ENCODE measurements at regions not wholly inside any gene's neighbourhood (a gene's known extent, or its start where the extent isn't known, plus 50 kb on each side); places are given as distances from the start of the nearest gene placed in this dataset.
A peak's percentile ranks its signal among the peaks of the same experiment; 100 is the strongest.

- no peak for ATAC-seq
- Mint-ChIP-seq H3K36me3 (no peaks in the 10 kb centered on the region), H3K27ac (no peak overlapping the region), H3K9me3 (no peaks in the 10 kb centered on the region)
- DNase-seq (ENCODE audit: low spot score in 2 of 2), result no peak
These were observed 52.5 kb upstream of the RPL34 start for GRCh38 chr4:108567831-108568230.

- peaks cover 0 to 5% of the 10 kb centered on the region in 2 donors for H3K36me3 Mint-ChIP-seq
- DNase-seq (ENCODE audit: low spot score in 2 of 2), result no peak
- no peak for ATAC-seq
- H3K9me3 Mint-ChIP-seq, result no peaks in the 10 kb centered on the region
- H3K27ac Mint-ChIP-seq, result no peak overlapping the region
These were observed 59.3 kb upstream of the RPL34 start for GRCh38 chr4:108561116-108561515.

- H3K36me3 Mint-ChIP-seq, result peaks cover 2 to 5% of the 10 kb centered on the region in 2 donors
- no peaks in the 10 kb centered on the region for H3K9me3 Mint-ChIP-seq
- DNase-seq (ENCODE audit: low spot score in 2 of 2) (no peak), ATAC-seq (no peak)
- H3K27ac Mint-ChIP-seq, result no peak overlapping the region
These were observed 59.8 kb upstream of the RPL34 start for GRCh38 chr4:108560616-108561015.

- Mint-ChIP-seq H3K27ac (no peak overlapping the region), H3K9me3 (no peaks in the 10 kb centered on the region), H3K36me3 (peaks cover 5 to 6% of the 10 kb centered on the region in 2 donors)
- no peak for ATAC-seq
- no peak for DNase-seq (ENCODE audit: low spot score in 2 of 2)
These were observed 60.5 kb upstream of the RPL34 start for GRCh38 chr4:108559911-108560310.

GRCh38 chr4:108559068-108559793, 61.1 kb upstream of the RPL34 start:
- DNase-seq (ENCODE audit: low spot score in 2 of 2), result no peak

GRCh38 chr4:108556588-108557200, 63.7 kb upstream of the RPL34 start:
- Mint-ChIP-seq H3K9me3 (peaks cover 0 to 4% of the 10 kb centered on the region in 2 donors), H3K27ac (no peak overlapping the region), H3K36me3 (peaks cover 5 to 6% of the 10 kb centered on the region in 2 donors)
- DNase-seq (ENCODE audit: low spot score in 2 of 2) (no peak), ATAC-seq (no peak)

More at GRCh38 chr4:108559068-108559793, 61.1 kb upstream of the RPL34 start:
- no peaks in the 10 kb centered on the region for H3K9me3 Mint-ChIP-seq
- no peak overlapping the region for H3K27ac Mint-ChIP-seq
- no peak for ATAC-seq
- peaks cover 5 to 6% of the 10 kb centered on the region in 2 donors for H3K36me3 Mint-ChIP-seq

GRCh38 chr4:108556166-108556565, 64.2 kb upstream of the RPL34 start:
- ATAC-seq (no peak), DNase-seq (ENCODE audit: low spot score in 2 of 2) (no peak)
- H3K9me3 Mint-ChIP-seq, result peaks cover 0 to 4% of the 10 kb centered on the region in 2 donors
- H3K27ac Mint-ChIP-seq, result no peak overlapping the region
- H3K36me3 Mint-ChIP-seq, result peaks cover 2 to 9% of the 10 kb centered on the region in 2 donors

- Mint-ChIP-seq H3K36me3 (peaks cover 3 to 14% of the 10 kb centered on the region in 2 donors), H3K27ac (no peak overlapping the region), H3K9me3 (peaks cover 0 to 7% of the 10 kb centered on the region in 2 donors)
- ATAC-seq (no peak), DNase-seq (ENCODE audit: low spot score in 2 of 2) (no peak)
These were observed 64.7 kb upstream of the RPL34 start for GRCh38 chr4:108555701-108556100.

GRCh38 chr4:108547682-108548081, 72.7 kb upstream of the RPL34 start:
- no peak overlapping the region for H3K27ac Mint-ChIP-seq
- peaks cover 35 to 39% of the 10 kb centered on the region in 2 donors for H3K36me3 Mint-ChIP-seq
- ATAC-seq, result no peak
- H3K9me3 Mint-ChIP-seq, result peaks cover 11 to 16% of the 10 kb centered on the region in 2 donors
- no peak for DNase-seq (ENCODE audit: low spot score in 2 of 2)

GRCh38 chr4:108546728-108547127, 73.6 kb upstream of the RPL34 start:
- DNase-seq (ENCODE audit: low spot score in 2 of 2) (no peak), ATAC-seq (peak; percentile 29 to 75)
- H3K27ac Mint-ChIP-seq, result no peak overlapping the region
- H3K36me3 Mint-ChIP-seq, result peaks cover 35 to 43% of the 10 kb centered on the region in 2 donors
- peaks cover 12 to 15% of the 10 kb centered on the region in 2 donors for H3K9me3 Mint-ChIP-seq

GRCh38 chr4:108544481-108544880, 75.9 kb upstream of the RPL34 start:
- ATAC-seq (no peak), DNase-seq (ENCODE audit: low spot score in 2 of 2) (no peak)
- H3K9me3 Mint-ChIP-seq, result peaks cover 4 to 15% of the 10 kb centered on the region in 2 donors
- peaks cover 25 to 47% of the 10 kb centered on the region in 2 donors for H3K36me3 Mint-ChIP-seq
- no peak overlapping the region for H3K27ac Mint-ChIP-seq

- peaks cover 4 to 9% of the 10 kb centered on the region in 2 donors for H3K9me3 Mint-ChIP-seq
These were observed 76.9 kb upstream of the RPL34 start for GRCh38 chr4:108543359-108543968.

GRCh38 chr4:108540536-108540935, 79.8 kb upstream of the RPL34 start:
- Mint-ChIP-seq H3K27ac (peak overlapping the region in 1 of 2 donors; percentile 68), H3K36me3 (peaks cover 8 to 40% of the 10 kb centered on the region in 2 donors)

More at GRCh38 chr4:108543359-108543968, 76.9 kb upstream of the RPL34 start:
- peaks cover 15 to 47% of the 10 kb centered on the region in 2 donors for H3K36me3 Mint-ChIP-seq
- DNase-seq (ENCODE audit: low spot score in 2 of 2) (no peak), ATAC-seq (no peak)
- no peak overlapping the region for H3K27ac Mint-ChIP-seq

GRCh38 chr4:108536577-108536976, 83.8 kb upstream of the RPL34 start:
- no peak for DNase-seq (ENCODE audit: low spot score in 2 of 2)
- Mint-ChIP-seq H3K9me3 (peaks cover 7 to 16% of the 10 kb centered on the region in 2 donors), H3K27ac (peak overlapping the region in 1 of 2 donors; percentile 2), H3K36me3 (peaks cover 18 to 48% of the 10 kb centered on the region in 2 donors)
- peak in 1 of 2 donors; percentile 91 for ATAC-seq

More at GRCh38 chr4:108540536-108540935, 79.8 kb upstream of the RPL34 start:
- peaks cover 0 to 12% of the 10 kb centered on the region in 2 donors for H3K9me3 Mint-ChIP-seq
- peak; percentile 63 to 76 for ATAC-seq
- DNase-seq (ENCODE audit: low spot score in 2 of 2), result no peak

GRCh38 chr4:108535757-108536156, 84.6 kb upstream of the RPL34 start:
- no peak for DNase-seq (ENCODE audit: low spot score in 2 of 2)
- ATAC-seq, result peak; percentile 16 to 25
- Mint-ChIP-seq H3K27ac (peak overlapping the region in 1 of 2 donors; percentile 2), H3K36me3 (peaks cover 13 to 40% of the 10 kb centered on the region in 2 donors), H3K9me3 (peaks cover 7 to 16% of the 10 kb centered on the region in 2 donors)

GRCh38 chr4:108533876-108534275, 86.5 kb upstream of the RPL34 start:
- peaks cover 7 to 16% of the 10 kb centered on the region in 2 donors for H3K9me3 Mint-ChIP-seq

GRCh38 chr4:108533245-108533844, 87.0 kb upstream of the RPL34 start:
- DNase-seq (ENCODE audit: low spot score in 2 of 2), result no peak
- H3K9me3 Mint-ChIP-seq, result peaks cover 9 to 19% of the 10 kb centered on the region in 2 donors
- H3K36me3 Mint-ChIP-seq, result peaks cover 13 to 47% of the 10 kb centered on the region in 2 donors
- peak overlapping the region; percentile 65 to 86 for H3K27ac Mint-ChIP-seq
- no peak for ATAC-seq

More at GRCh38 chr4:108533876-108534275, 86.5 kb upstream of the RPL34 start:
- Mint-ChIP-seq H3K27ac (peak overlapping the region in 1 of 2 donors; percentile 86), H3K36me3 (peaks cover 10 to 44% of the 10 kb centered on the region in 2 donors)
- DNase-seq (ENCODE audit: low spot score in 2 of 2) (no peak), ATAC-seq (no peak)

All from activated naive CD4-positive, alpha-beta T cell treated with anti-CD3 and anti-CD28 coated beads, Interleukin-2, amount 50 U/mL, for 72 hours (primary cell).